AML-193 (cell line): ENCODE measurements at regions not wholly inside any gene's neighbourhood (a gene's known extent, or its start where the extent isn't known, plus 50 kb on each side); places are given as distances from the start of the nearest gene placed in this dataset.
"Not testable (repeated sequence)": the region's sequence is repeated elsewhere in the genome, so short reads cannot be mapped to it uniquely, and the experiment has no call there.

Source experiments
- DNase-seq, 2 experiments: peaks; one replicate each; lab custom pipeline; 2025; lab: John Stamatoyannopoulos, UW

DNA sequence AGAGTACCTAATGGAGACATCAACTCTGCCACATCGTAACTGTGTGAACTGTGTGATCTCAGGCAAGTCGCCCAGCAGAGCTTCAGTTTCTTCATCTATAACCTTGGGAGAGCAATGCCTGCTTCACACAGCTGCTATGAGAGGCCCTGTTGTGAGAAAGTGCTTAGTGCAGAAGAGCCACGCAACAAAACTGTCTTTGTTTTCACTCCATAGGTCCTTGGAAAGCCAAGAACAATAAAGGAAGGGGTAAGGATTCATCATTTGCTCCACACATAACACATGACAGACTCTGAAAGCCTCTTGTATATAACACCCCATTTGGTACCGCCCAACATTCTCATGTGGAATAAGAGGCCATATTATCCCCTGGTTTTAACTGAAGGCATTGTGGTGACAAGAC lies 231.9 kb upstream of the ISX start:
- no peak for DNase-seq

DNA sequence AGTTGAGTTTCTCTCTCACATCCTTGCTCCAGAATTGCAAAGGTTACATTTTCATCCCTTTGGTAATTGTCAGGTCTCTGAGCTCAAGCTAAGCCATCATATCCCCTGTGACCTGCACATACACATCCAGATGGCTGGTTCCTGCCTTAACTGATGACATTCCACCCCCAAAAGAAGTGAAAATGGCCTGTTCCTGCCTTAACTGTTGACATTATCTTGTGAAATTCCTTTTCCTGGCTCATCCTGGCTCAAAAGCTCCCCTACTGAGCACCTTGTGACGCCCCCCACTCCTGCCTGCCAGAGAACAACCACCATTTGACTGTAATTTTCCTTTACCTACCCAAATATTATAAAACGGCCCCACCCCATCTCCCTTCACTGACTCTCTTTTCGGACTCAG lies 231.4 kb upstream of the ISX start:
- DNase-seq, result not testable (repeated sequence)

DNA sequence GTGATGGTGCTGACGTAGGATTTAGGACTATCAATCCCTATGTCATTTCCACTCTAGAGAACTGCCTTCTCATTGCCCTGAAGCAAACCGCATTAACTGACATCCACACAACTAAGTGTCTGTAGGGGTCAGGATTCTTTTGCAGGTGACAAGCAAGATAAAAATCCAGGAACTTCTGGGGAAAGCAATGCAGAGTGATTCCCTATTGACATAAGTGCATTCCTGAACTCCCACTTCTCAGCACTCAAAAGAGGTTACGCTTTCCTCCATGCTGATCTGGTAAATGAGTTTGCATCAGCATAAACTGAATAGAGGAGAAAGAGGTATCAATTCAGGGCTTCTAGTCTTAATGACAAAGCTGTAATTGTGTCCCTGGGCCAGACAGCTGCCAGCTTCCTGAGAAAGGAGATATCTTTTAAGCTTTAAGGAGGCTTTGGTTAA lies 224.6 kb upstream of the ISX start:
- DNase-seq, result no peak

DNA sequence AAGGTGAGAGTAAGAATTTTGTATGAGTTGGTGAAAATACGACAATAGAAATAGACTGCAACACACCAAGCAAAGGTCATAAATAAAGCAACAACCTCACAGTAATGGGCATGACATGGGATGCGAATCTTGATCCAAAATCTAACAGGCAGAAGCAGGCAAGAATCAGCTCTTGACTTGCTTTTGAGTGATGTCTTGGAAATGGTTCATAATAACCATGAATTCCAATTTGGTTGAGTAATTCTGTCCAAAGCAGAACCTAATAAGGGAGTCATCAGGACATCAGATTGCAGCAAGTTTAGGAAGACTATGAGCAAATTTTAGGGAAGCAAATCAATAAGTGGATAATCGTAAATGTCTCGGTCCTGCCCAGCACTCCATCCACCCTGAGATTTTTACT lies 224.0 kb upstream of the ISX start:
- DNase-seq, result no peak

DNA sequence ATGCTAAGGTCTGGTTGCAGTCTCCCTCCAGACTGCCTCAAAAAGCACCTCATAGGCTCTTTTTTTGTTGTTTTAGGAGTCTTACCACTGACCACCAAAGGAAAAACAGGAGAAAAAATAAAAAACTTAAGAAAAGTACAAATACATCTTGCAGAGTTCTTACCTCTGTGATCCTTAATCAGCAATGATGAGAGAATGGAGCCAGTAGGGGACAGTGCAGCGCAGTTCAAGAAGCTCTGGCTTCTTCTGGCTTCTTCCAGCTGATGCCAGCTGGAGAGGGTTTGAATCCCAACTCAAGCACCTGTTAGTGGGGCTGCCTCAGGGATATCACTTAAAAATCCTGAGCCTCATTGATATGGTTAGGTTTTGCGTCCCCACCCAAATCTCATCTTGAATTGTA lies 223.3 kb upstream of the ISX start:
- no peak for DNase-seq

DNA sequence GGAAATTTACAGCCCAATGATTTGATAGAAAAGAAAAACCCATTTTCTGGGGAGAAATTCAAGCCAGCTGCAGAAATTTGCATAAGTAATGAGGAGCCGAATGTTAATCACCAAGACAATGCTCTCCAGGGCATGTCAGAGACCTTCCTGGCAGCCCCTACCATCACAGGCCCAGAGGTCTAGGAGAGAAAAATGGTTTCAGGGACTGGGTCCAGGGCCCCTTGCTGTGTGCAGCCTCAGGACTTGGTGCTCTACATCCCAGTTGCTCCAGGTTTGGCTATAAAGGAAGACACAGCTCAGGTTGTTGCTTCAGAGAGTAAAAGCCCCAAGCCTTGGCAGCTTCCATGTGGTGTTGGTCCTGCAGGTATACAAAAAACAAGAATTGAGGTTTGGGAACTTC lies 222.2 kb upstream of the ISX start:
- DNase-seq, result not testable (repeated sequence)

DNA sequence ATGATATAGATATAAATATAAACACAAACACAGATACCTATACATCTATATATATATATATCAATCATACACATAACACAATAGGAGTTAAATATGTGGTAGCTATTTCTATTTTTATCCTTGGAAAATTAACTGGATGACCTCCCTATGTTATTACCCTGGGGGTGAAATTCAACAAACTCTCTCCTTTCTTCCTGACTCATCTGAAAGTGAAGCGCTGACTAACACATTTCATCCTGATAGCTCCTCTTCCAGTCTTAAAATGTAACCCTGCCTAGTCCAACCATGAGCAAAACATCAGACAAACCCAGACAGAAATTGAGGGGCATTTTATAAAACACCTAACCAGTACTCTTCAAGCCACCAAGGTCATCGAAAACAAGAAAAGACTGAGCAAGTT lies 220.6 kb upstream of the ISX start:
- no peak for DNase-seq

DNA sequence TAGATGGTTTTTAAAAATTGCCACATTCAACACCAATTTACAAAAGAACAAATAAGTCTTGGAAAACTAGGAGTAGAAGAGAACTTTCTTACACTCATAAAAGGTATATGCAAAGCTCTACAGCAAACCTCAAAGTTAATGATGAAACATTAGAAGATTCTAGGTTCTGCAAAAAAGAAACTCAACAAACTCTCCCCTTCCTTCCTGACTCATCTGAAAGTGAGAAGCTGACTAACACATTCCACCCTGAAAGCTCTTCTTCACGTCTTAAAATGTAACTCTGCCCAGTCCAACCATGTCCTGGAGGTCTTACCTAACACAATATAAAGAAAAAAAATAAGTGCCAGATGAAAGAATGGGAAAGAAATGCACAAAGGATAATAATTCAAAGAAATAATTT lies 218.9 kb upstream of the ISX start:
- DNase-seq, result no peak

DNA sequence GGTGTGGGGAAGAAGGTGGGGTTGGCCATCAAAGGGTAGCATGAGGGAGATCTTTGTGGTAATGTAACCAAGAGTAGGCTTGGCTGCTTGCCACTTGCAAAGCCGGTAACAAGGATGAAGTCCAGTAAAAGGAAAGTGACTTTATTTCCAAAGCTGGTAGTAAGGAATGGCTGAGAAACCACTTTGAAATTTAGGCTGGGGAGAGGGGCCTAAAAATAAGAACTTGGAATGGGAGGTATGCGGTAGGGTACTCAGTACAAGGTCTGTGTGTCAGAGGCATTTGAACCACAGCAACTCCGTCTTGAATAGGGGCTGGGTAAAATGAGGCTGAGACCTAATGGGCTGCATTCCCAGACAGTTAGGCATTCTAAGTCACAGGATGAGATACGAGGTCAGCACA lies 216.0 kb upstream of the ISX start:
- DNase-seq, result no peak

DNA sequence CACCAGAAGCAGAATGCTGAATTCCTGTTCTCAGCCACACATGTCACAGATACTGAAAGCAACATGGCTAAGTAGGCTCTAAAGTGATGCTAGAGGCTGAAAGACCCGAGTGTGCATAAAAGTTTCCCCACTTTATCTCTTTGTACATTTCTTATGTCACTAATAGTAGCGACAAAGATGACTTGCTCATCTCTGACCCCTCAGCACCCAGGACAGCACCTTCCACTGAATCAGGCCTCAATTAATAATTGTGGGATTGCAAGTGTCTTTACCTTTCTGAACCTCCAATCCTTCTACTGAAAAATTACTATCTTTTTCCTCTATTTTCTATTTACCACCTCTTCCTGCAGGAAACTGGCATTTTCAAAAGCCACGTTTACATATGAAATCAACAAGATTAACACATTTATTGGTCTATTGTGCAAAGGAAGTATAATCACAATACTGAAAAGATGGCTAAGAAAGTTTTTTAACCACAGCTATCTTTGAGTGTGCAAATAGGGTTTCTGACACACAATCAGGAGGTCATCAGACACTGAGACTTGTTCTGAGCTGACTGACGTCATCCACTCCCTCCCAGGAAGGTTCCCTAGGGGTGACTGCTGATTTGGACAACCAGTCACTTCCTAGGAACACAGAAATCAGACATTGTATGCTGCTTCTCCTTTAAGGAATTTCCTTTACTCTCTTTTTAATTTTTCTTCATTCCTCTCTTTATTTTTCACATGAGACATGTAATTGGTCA lies 213.9 kb upstream of the ISX start:
- no peak for DNase-seq

DNA sequence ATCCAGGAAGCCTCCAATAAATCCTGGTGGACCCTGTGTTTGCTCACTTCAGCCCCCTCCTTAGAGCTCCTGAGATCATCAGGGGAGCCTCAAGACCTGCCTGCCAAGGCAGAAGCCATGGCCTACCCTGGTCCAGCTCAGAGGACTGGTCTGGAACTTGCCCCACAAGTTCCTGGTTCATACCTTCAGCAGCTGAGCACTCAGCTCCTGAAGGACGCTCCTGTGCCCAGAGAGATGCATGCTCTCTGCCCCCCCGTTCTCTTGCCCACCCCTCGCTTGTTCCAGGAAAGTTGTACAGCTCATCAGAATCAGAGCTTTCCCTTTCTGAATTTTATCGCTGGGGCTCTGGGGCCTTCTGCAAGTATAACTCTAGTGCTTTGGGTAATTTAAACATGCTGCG lies 210.5 kb upstream of the ISX start:
- DNase-seq, result no peak

DNA sequence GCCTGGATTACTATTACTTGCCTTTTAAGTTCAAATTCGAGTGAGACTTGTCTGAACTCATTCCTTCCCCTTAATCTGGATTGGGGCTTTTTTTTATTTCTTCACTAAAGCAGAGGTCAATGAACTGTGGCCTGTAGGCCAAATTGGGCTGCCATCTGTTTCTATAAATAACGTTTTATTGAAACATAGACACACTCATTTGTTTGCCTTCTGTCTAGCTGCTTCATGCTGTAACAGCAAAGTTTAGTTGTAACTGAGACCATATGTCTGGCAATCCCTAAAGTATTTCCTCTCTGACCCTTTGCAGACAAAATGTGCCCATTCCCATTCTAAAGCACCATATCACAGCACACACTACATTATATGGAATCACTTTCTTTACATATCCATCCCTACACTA lies 207.9 kb upstream of the ISX start:
- DNase-seq, result no peak

DNA sequence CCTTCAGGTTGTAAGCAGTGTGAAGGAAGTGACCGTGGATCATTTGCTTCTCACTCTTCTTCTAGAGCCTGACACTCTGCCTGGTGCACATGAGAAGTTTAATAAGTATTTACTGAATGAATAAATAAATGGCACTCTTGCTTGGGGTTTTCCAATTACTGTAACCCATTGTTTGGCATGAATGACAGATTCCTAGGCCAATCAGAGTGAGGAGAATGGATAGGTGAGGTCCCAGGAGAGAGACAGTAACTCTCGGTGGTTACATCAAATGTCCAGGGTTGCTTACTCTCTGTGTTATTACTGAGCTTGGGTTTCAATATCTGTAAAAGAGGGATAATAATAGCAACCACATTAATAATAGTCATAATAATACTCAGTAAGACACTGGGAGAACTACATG lies 204.2 kb upstream of the ISX start:
- DNase-seq, result no peak

DNA sequence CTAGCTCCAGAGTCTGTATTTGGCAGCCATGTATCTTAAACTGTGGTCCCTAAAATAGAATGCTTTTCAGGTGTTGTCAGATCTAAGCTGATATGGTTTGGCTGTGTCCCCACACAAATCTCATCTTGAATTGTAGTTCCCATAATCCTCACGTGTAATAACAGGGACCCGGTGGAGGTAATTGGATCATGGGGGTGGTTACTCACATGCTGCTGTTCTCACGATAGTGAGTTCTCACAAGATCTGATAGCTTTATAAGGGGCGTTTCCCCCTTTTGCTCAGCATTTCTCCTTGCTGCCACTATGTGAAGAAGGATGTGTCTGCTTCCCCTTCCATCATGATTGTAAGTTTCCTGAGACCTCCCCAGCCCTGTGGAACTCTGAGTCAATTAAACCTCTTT lies 199.9 kb upstream of the ISX start:
- no peak for DNase-seq

DNA sequence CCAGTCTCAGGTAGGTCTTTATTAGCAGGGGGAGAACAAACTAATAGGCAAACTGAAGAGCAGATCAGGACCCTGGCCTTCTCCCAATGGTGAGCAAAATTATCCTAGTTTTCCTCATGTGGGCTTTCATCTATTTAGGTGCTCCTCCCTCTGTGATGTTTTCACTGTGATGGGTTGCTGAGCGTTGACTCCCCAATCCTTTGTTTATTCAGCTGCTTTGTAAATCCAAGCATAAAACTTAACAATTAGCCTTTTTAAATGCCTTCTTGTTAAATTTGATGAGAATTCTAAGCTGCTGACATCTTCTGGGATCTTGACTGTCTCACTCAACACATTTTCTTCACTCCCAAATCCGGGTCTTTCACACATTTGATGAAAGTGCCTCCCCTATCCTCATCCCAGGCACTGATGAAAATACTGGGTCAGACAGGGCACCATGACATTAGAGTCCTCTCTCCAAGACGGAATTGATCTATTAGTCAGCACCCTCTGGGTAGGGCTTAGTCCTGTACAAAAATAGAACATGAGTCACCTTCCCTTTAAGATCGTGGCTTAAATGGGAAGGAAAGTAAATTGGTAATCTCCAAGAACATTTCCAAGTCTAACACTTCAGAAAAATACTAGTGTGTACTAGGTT lies 199.3 kb upstream of the ISX start:
- DNase-seq, result no peak

DNA sequence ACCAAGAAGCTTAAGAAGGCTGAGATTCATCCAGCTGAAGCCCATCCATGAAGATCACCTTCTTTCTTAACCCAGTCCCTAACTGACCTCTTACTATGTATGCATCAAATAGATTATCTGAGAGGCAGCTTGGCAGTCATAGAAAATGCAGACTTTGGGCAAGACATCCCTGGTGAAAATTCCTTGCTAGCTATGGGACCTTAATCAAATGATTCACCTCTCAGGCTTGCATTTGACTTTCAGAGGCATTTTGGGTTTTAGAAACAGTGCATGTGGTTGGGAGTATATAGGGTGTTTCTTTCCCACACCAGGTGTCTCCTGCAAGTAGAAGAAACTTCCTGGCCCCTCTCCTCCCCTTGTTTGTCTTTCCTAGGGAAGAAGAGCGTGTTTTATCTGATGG lies 188.5 kb upstream of the ISX start:
- no peak for DNase-seq

DNA sequence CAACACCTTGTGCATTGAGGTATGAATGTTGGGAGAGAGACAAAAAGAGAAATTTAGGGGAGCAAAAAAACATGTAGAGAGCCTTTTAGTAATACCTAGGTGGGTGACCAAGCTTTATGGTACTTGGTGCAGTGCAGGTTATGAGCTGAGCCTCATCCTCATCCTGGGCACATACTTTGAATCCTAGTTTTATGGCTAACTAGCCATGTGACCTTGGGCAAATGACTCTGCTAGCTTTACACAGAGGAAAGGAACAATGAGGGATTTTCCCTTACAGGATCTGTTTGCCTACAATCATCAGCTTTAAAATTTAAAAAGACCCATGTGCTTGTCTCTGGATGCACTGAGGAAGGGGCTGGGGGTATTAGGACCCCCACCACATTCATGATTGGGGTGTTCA lies 187.8 kb upstream of the ISX start:
- no peak for DNase-seq

DNA sequence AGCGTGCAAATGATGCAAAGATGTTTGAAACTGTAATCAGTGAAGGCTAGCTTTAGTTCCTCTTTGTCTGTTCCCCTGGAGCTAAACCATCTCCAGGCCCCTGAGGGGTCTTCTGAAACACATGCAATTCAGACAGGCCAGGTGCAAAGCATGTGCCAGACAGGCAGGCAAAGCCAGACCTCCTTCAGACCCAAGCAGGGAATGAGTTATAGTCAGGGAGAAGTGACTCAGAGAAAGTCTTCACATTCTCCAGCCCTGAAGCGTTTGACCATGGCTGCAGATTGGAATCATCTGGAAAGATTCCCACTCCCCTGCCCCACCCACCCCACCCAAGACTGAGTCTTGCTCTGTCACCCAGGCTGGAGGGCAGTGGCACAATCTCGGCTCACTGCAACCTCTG lies 187.0 kb upstream of the ISX start:
- no peak for DNase-seq

DNA sequence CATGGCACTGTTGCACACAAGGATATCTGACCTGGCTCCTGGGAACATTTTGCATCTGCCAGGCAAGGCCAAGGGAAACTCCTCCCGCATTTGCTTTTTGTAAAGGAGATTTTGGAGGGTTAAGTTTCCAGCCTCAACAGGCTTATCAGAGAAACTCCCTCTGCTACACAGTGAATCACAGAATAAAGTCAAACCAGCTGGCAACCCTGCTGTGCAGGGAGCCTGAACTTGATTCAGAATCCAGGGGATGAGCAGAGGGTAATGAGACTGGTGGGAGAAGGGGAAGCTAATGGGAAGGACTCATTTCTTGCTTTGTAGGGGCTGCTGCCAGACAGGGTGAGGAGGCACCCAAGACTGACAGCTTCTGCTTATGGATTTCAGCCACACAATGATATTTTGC lies 185.3 kb upstream of the ISX start:
- DNase-seq, result no peak

DNA sequence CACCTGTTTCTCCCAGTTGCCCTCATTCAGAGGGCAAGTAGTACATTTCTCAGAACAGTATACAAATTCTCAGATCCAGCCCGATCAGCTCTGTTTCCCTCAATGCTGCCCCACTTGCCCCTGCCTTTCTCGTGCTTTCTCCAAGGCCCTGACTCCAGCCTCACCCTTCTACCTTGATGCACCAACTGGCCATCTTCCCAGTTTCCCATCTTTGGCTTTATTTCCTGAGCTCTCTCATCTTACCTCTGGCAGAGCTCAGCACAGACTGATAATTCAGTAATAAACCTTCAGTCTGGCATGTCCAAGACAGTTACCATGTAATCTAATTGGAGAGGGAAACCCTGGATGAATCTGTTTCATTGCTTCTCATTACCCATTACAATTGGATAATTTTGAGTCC lies 184.5 kb upstream of the ISX start:
- no peak for DNase-seq

DNA sequence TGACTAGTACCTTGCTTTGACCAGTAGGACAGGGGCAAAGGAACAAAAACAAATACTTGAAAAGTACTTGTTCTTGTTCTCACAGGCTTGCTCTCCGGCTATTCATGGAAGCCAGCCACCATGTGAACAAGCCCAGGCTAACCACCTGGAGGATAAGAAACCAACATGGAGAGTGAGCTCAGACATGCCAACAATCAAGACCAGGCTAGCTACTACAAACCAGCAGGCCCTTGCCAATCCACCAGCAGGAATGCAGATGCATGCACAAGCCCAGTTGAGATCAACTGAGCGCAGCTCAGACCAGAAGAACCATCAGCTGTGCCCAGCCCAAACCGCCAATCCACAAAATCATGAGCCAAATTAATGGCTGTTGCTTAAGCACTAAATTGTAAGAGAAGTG lies 180.1 kb upstream of the ISX start:
- DNase-seq, result no peak

DNA sequence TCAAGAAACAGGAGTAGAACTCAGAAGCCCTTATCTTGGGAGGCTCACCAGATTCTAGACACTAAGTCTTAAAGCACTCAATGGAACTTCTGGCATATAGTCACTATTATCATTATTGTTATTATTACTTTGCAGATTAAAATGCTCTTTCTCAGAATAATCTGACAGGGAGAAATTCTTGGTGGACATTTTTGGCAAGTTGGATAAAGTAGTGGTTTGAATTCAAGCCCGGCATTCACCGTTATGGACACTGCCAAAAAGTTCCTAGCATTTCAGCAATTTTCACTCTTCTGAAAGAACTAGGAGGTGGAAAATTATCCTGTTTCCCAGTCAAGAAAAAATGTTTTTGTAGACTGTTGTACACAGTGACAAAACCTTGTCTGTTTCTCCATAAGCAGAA lies 179.6 kb upstream of the ISX start:
- DNase-seq, result no peak

DNA sequence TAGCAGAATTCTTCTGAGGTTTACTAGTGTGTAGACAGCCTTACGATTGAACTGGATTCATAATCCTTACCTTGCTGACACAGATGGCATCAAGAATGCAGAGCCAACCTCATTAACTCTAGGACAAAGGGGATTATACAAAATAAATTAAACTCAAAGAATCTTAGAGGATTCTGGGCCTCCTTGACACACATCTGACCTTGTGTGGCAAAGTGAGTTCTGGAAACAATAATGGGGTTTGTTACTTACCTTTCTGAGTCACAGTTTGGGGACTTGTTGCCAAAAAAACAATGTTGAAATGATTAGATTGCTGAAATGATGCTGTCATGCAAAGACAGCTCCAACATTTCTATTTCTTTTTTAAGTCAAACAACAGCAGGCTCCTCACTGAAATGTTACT lies 179.1 kb upstream of the ISX start:
- no peak for DNase-seq

DNA sequence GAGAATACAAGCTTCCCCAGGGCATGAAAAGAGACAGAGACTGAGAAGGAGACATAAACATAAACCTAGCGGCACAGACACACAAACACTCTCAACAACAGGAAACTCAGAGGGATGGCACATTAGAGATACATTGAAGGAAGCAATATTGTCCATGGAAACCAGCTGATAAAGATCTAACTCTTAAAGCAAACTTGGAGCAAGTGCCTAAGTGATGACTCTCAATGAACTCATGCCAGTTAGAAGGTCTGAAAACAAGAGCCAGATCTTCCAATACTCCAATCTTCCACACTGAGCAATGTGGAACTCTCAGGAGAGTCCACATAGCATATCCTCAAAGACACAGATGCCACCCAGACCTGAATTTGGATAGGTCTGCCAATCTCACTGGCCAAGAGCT lies 168.8 kb upstream of the ISX start:
- no peak for DNase-seq
